GM18858 (cell line): ENCODE measurements at regions not wholly inside any gene's neighbourhood (a gene's known extent, or its start where the extent isn't known, plus 50 kb on each side); places are given as distances from the start of the nearest gene placed in this dataset.
"Not testable (repeated sequence)": the region's sequence is repeated elsewhere in the genome, so short reads cannot be mapped to it uniquely, and the experiment has no call there.

Experiments used
- ATAC-seq: cut with Tn5 transposase; IDR thresholded peaks from one replicate; pipeline ENCODE4 v1.9.1; 2021; ENCODE audit not compliant: unreplicated experiment

- ATAC-seq, result no peak
These were observed 139.1 kb upstream of the CLINT1 start for GRCh38 chr5:157997991-157998504.

- no peak for ATAC-seq
These were observed 136.1 kb upstream of the CLINT1 start for GRCh38 chr5:157994906-157995519.

GRCh38 chr5:157993986-157994691 lies 135.2 kb upstream of the CLINT1 start:
- no peak for ATAC-seq

GRCh38 chr5:157993201-157993600 lies 134.3 kb upstream of the CLINT1 start:
- no peak for ATAC-seq

GRCh38 chr5:157990583-157991181 lies 131.7 kb upstream of the CLINT1 start:
- no peak for ATAC-seq

- ATAC-seq, result no peak
These were observed 130.4 kb upstream of the CLINT1 start for GRCh38 chr5:157989296-157989695.

- ATAC-seq, result no peak
These were observed 128.3 kb upstream of the CLINT1 start for GRCh38 chr5:157987259-157987658.

GRCh38 chr5:157986431-157986990 lies 127.6 kb upstream of the CLINT1 start:
- no peak for ATAC-seq

GRCh38 chr5:157984611-157985010 lies 125.7 kb upstream of the CLINT1 start:
- ATAC-seq, result no peak

GRCh38 chr5:157983906-157984551 lies 125.1 kb upstream of the CLINT1 start:
- ATAC-seq, result no peak

GRCh38 chr5:157978061-157978460 lies 119.1 kb upstream of the CLINT1 start:
- ATAC-seq, result no peak

GRCh38 chr5:157976429-157976828 lies 117.5 kb upstream of the CLINT1 start:
- no peak for ATAC-seq

- ATAC-seq, result no peak
These were observed 113.6 kb upstream of the CLINT1 start for GRCh38 chr5:157972579-157972978.

GRCh38 chr5:157971571-157972216 lies 112.7 kb upstream of the CLINT1 start:
- no peak for ATAC-seq

GRCh38 chr5:157968570-157968969 lies 109.6 kb upstream of the CLINT1 start:
- not testable (repeated sequence) for ATAC-seq

GRCh38 chr5:157965989-157966388 lies 107.0 kb upstream of the CLINT1 start:
- no peak for ATAC-seq

GRCh38 chr5:157965040-157965678 lies 106.2 kb upstream of the CLINT1 start:
- ATAC-seq, result no peak

- no peak for ATAC-seq
These were observed 104.8 kb upstream of the CLINT1 start for GRCh38 chr5:157963761-157964160.

GRCh38 chr5:157963244-157963643 lies 104.3 kb upstream of the CLINT1 start:
- ATAC-seq, result no peak

- ATAC-seq, result not testable (repeated sequence)
These were observed 103.7 kb upstream of the CLINT1 start for GRCh38 chr5:157962686-157963085.
